GM18498 (cell line): ENCODE measurements at regions not wholly inside any gene's neighbourhood (a gene's known extent, or its start where the extent isn't known, plus 50 kb on each side); places are given as distances from the start of the nearest gene placed in this dataset.

Experiments used
- ATAC-seq: cut with Tn5 transposase; IDR thresholded peaks from one replicate; pipeline ENCODE4 v1.9.1; 2021; ENCODE audit warnings: mild to moderate bottlenecking, moderate library complexity; ENCODE audit not compliant: unreplicated experiment

GRCh38 chr4:26133840-26134239, 187.0 kb upstream of the RBPJ start:
- ATAC-seq: no peak

GRCh38 chr4:26135331-26135730, 185.5 kb upstream of the RBPJ start:
- ATAC-seq: no peak

GRCh38 chr4:26136615-26137014, 184.2 kb upstream of the RBPJ start:
- ATAC-seq: no peak

- no peak for ATAC-seq
Observed at GRCh38 chr4:26137288-26137687, 183.5 kb upstream of the RBPJ start.

- ATAC-seq: no peak
Observed at GRCh38 chr4:26139310-26139924, 181.4 kb upstream of the RBPJ start.

- no peak for ATAC-seq
Observed at GRCh38 chr4:26140150-26140898, 180.5 kb upstream of the RBPJ start.

- no peak for ATAC-seq
Observed at GRCh38 chr4:26141051-26141721, 179.6 kb upstream of the RBPJ start.

- peak; percentile 65 for ATAC-seq
Observed at GRCh38 chr4:26141911-26142638, 178.7 kb upstream of the RBPJ start.

- no peak for ATAC-seq
Observed at GRCh38 chr4:26144526-26145155, 176.2 kb upstream of the RBPJ start.

GRCh38 chr4:26145212-26145611, 175.6 kb upstream of the RBPJ start:
- no peak for ATAC-seq

GRCh38 chr4:26148927-26149326, 171.9 kb upstream of the RBPJ start:
- ATAC-seq: no peak

- no peak for ATAC-seq
Observed at GRCh38 chr4:26150948-26151347, 169.9 kb upstream of the RBPJ start.

GRCh38 chr4:26151615-26152014, 169.2 kb upstream of the RBPJ start:
- no peak for ATAC-seq

GRCh38 chr4:26152056-26152455, 168.8 kb upstream of the RBPJ start:
- no peak for ATAC-seq

GRCh38 chr4:26157541-26157940, 163.3 kb upstream of the RBPJ start:
- no peak for ATAC-seq

- ATAC-seq: no peak
Observed at GRCh38 chr4:26160591-26160990, 160.2 kb upstream of the RBPJ start.

- peak; percentile 33 for ATAC-seq
Observed at GRCh38 chr4:26161030-26161824, 159.6 kb upstream of the RBPJ start.

GRCh38 chr4:26162101-26162500, 158.7 kb upstream of the RBPJ start:
- ATAC-seq: peak; percentile 60

GRCh38 chr4:26163425-26164362, 157.1 kb upstream of the RBPJ start:
- no peak for ATAC-seq
